SK-N-SH (cell line): ENCODE measurements at regions not wholly inside any gene's neighbourhood (a gene's known extent, or its start where the extent isn't known, plus 50 kb on each side); places are given as distances from the start of the nearest gene placed in this dataset.

Source experiments
- CTCF ChIA-PET: fragments of 300-600, 350-600 bp; formaldehyde crosslinking; extraction: SDS; loops from one replicate; lab custom pipeline; 2021; lab: Yijun Ruan, JAX
- POLR2A ChIA-PET: fragments of 350-600 bp; sonication (Branson Sonifier 250); formaldehyde crosslinking; extraction: SDS; loops from one replicate; lab custom pipeline; 2020; ENCODE audit warnings: antibody characterized with exemption, inconsistent platforms; lab: Yijun Ruan, JAX
- DNase-seq: peaks from one replicate; pipeline ENCODE4 v3.0.0; 2012
- H2AFZ ChIP-seq: fragments of 200-600 bp; sonication (generic); 2 replicates; pipeline ENCODE4 v1.8.1; 2016; ENCODE audit warnings: antibody characterized with exemption, mild to moderate bottlenecking, low read depth
- H3F3A ChIP-seq: fragments of 200-600 bp; sonication (generic); replicated peaks from 2 replicates; pipeline ENCODE3; 2016; ENCODE audit warnings: antibody characterized with exemption, mild to moderate bottlenecking; ENCODE audit not compliant: insufficient read depth
- H3K27ac ChIP-seq, 2 experiments: fragments of 200-500 bp in 1 of 2; fragments of 200-600 bp in 1 of 2; sonication (Bioruptor generic) in 1 of 2; sonication (generic), shearing (Covaris generic) in 1 of 2; 2 replicates each; pipeline versions ENCODE4 v1.5.1 to v1.6.1; 2014 to 2016; ENCODE audit warnings: low read depth in 2 of 2, inconsistent platforms in 1 of 2, low read length in 1 of 2, mild to moderate bottlenecking in 1 of 2, mixed read lengths in 1 of 2
- H3K27me3 ChIP-seq: fragments of 200-600 bp; sonication (generic), shearing (Covaris generic); 2 replicates; pipeline ENCODE4 v1.6.1; 2016; ENCODE audit warnings: mixed run types; ENCODE audit not compliant: insufficient read depth
- H3K36me3 ChIP-seq, 2 experiments: fragments of 200-500 bp in 1 of 2; fragments of 200-600 bp in 1 of 2; sonication (Bioruptor generic) in 1 of 2; sonication (generic) in 1 of 2; replicated peaks in 1 of 2; 2 replicates each; pipeline versions ENCODE3 to v1.5.1; 2014 to 2016; ENCODE audit warnings: low read length in 1 of 2, mild to moderate bottlenecking in 1 of 2; ENCODE audit not compliant: insufficient read depth in 2 of 2, control insufficient read depth in 1 of 2
- H3K4me1 ChIP-seq, 2 experiments: fragments of 200-500 bp in 1 of 2; fragments of 200-600 bp in 1 of 2; sonication (Bioruptor generic) in 1 of 2; sonication (generic), shearing (Covaris generic) in 1 of 2; 2 replicates each; pipeline versions ENCODE4 v1.5.1 to v1.6.1; 2014 to 2016; ENCODE audit warnings: low read depth in 1 of 2, low read length in 1 of 2, mixed run types in 1 of 2; ENCODE audit not compliant: insufficient read depth in 2 of 2, control insufficient read depth in 1 of 2
- H3K4me2 ChIP-seq: fragments of 200-600 bp; sonication (generic), shearing (Covaris generic); 2 replicates; pipeline ENCODE4 v1.6.1; 2017; ENCODE audit warnings: mixed run types
- H3K4me3 ChIP-seq, 2 experiments: fragments of 200-500 bp in 1 of 2; fragments of 200-600 bp in 1 of 2; sonication (Bioruptor generic) in 1 of 2; sonication (generic), shearing (Covaris generic) in 1 of 2; 2 replicates each; pipeline versions ENCODE4 v1.5.1 to v1.8.1; 2014 to 2016; ENCODE audit warnings: low read depth in 2 of 2, inconsistent platforms in 1 of 2, low read length in 1 of 2, mild to moderate bottlenecking in 1 of 2, mixed read lengths in 1 of 2, moderate library complexity in 1 of 2
- H3K79me2 ChIP-seq: fragments of 200-600 bp; sonication (generic); 2 replicates; pipeline ENCODE4 v1.8.1; 2017; ENCODE audit warnings: mild to moderate bottlenecking; ENCODE audit not compliant: insufficient read depth
- H3K9ac ChIP-seq: fragments of 200-600 bp; sonication (generic); 2 replicates; pipeline ENCODE4 v1.6.1; 2017; ENCODE audit warnings: mixed run types
- H3K9me2 ChIP-seq: fragments of 200-600 bp; sonication (generic); 2 replicates; pipeline ENCODE4 v1.6.1; 2017; ENCODE audit warnings: mixed run types
- H3K9me3 ChIP-seq: fragments of 200-600 bp; sonication (generic); 2 replicates; pipeline ENCODE4 v1.6.1; 2017; ENCODE audit warnings: mixed run types, mild to moderate bottlenecking, moderate library complexity
- H4K20me1 ChIP-seq: fragments of 200-600 bp; sonication (generic); 2 replicates; pipeline ENCODE4 v1.6.1; 2017; ENCODE audit warnings: mild to moderate bottlenecking, mixed run types; ENCODE audit not compliant: insufficient read depth
- EP300 ChIP-seq, 2 experiments: IDR thresholded peaks; 2 replicates each; pipeline versions ENCODE4 v1.4.0 to v1.6.1; 2012; ENCODE audit warnings: borderline replicate concordance in 1 of 2, low read depth in 1 of 2, low read length in 1 of 2
- FOSL2 ChIP-seq: IDR thresholded peaks from 2 replicates; pipeline ENCODE4 v1.4.0; 2012; ENCODE audit warnings: low read depth, mild to moderate bottlenecking, moderate library complexity, borderline replicate concordance
- FOXJ3 ChIP-seq: sonication (generic); formaldehyde crosslinking; IDR thresholded peaks from 2 replicates; pipeline ENCODE4 v1.5.1; 2020; ENCODE audit warnings: mild to moderate bottlenecking, missing genetic modification reagents
- GABPA ChIP-seq: IDR thresholded peaks from 2 replicates; pipeline ENCODE4 v1.4.0; 2012; ENCODE audit warnings: low read depth, mild to moderate bottlenecking
- POLR2AphosphoS5 ChIP-seq: IDR thresholded peaks from 2 replicates; pipeline ENCODE4 v1.6.1; 2012; ENCODE audit warnings: low read depth, low read length
- RCOR1 ChIP-seq: fragments of 150-350 bp; IDR thresholded peaks from 2 replicates; pipeline ENCODE4 v1.6.1; 2017; ENCODE audit warnings: antibody characterized with exemption, low read length
- SIN3A ChIP-seq: IDR thresholded peaks from 2 replicates; pipeline ENCODE4 v1.6.1; 2012; ENCODE audit warnings: low read depth, mild to moderate bottlenecking, low read length, moderate library complexity, borderline replicate concordance
- TEAD4 ChIP-seq: IDR thresholded peaks from 2 replicates; pipeline ENCODE4 v1.4.0; 2012; ENCODE audit warnings: mild to moderate bottlenecking, borderline replicate concordance; ENCODE audit not compliant: insufficient read depth
- WGBS: methylation state at CpG from one replicate; pipeline ENCODE4 v1.1.6; 2017; ENCODE audit warnings: low lambda C conversion rate; 5-methylcytosine and 5-hydroxymethylcytosine counted together
- TF ChIP-seq, protein P1 (sequence below): fragments of 200-600 bp; sonication (generic); IDR thresholded peaks from 2 replicates; pipeline ENCODE4 v1.6.1; 2017; ENCODE audit warnings: antibody characterized with exemption, mild to moderate bottlenecking, moderate library complexity
- TF ChIP-seq, protein P2 (sequence below): IDR thresholded peaks from 2 replicates; pipeline ENCODE4 v1.4.0; 2012; ENCODE audit warnings: low read depth, borderline replicate concordance
- TF ChIP-seq, protein P3 (sequence below): fragments of 150-350 bp; IDR thresholded peaks from 2 replicates; pipeline ENCODE4 v1.6.1; 2017; ENCODE audit warnings: antibody characterized with exemption, low read length, low read depth, borderline replicate concordance
- TF ChIP-seq, protein P4 (sequence below): IDR thresholded peaks from 2 replicates; pipeline ENCODE4 v1.6.1; 2012; ENCODE audit warnings: mild to moderate bottlenecking, low read depth, low read length, moderate library complexity

DNA sequence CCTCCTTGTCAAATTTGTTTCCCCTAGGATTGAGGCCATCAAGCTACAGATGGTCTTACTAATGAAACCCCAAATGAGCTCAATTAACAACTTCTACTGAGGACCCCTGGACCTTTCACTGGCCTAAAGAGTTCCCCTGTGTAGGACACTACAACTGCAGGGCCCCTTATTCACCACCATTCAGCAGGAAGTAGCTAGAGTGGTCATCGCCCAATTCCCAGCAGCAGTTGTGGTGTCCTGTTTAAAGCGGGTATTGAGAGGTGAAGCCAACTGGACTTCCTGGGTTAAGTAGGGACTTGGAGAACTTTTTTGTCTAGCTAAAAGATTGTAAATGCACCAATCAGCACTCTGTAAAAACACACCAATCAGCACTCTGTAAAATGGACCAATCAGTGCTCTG, 1466.9 kb downstream of the KCNT2 start:
- Histone ChIP-seq H3K27me3 (no peaks in the 10 kb centered on the region), H3K79me2 (no peaks in the 10 kb centered on the region), H3K4me1 (no peaks in the 10 kb centered on the region), H3K9me3 (no peaks in the 10 kb centered on the region), H3K9me2 (no peaks in the 10 kb centered on the region), H3K4me2 (no peak overlapping the region), H2AFZ (no peak overlapping the region), H4K20me1 (no peaks in the 10 kb centered on the region), H3K9ac (no peak overlapping the region), H3K4me3 (no peak overlapping the region), H3K36me3 (no peaks in the 10 kb centered on the region), H3F3A (no peaks in the 10 kb centered on the region), H3K27ac (no peak overlapping the region)
- WGBS, result 58% methylated on average over 2 of the region's 2 CpGs
- ChIA-PET POLR2A (no interaction called here), CTCF (no interaction called here)
- no peak for TF ChIP-seq TEAD4
- TF ChIP-seq, protein P1, sequence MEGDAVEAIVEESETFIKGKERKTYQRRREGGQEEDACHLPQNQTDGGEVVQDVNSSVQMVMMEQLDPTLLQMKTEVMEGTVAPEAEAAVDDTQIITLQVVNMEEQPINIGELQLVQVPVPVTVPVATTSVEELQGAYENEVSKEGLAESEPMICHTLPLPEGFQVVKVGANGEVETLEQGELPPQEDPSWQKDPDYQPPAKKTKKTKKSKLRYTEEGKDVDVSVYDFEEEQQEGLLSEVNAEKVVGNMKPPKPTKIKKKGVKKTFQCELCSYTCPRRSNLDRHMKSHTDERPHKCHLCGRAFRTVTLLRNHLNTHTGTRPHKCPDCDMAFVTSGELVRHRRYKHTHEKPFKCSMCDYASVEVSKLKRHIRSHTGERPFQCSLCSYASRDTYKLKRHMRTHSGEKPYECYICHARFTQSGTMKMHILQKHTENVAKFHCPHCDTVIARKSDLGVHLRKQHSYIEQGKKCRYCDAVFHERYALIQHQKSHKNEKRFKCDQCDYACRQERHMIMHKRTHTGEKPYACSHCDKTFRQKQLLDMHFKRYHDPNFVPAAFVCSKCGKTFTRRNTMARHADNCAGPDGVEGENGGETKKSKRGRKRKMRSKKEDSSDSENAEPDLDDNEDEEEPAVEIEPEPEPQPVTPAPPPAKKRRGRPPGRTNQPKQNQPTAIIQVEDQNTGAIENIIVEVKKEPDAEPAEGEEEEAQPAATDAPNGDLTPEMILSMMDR, result no peak
- TF ChIP-seq, protein P2, sequence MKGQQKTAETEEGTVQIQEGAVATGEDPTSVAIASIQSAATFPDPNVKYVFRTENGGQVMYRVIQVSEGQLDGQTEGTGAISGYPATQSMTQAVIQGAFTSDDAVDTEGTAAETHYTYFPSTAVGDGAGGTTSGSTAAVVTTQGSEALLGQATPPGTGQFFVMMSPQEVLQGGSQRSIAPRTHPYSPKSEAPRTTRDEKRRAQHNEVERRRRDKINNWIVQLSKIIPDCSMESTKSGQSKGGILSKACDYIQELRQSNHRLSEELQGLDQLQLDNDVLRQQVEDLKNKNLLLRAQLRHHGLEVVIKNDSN, result no peak
- TF ChIP-seq, protein P3, sequence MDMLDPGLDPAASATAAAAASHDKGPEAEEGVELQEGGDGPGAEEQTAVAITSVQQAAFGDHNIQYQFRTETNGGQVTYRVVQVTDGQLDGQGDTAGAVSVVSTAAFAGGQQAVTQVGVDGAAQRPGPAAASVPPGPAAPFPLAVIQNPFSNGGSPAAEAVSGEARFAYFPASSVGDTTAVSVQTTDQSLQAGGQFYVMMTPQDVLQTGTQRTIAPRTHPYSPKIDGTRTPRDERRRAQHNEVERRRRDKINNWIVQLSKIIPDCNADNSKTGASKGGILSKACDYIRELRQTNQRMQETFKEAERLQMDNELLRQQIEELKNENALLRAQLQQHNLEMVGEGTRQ, result no peak
- TF ChIP-seq, protein P4, sequence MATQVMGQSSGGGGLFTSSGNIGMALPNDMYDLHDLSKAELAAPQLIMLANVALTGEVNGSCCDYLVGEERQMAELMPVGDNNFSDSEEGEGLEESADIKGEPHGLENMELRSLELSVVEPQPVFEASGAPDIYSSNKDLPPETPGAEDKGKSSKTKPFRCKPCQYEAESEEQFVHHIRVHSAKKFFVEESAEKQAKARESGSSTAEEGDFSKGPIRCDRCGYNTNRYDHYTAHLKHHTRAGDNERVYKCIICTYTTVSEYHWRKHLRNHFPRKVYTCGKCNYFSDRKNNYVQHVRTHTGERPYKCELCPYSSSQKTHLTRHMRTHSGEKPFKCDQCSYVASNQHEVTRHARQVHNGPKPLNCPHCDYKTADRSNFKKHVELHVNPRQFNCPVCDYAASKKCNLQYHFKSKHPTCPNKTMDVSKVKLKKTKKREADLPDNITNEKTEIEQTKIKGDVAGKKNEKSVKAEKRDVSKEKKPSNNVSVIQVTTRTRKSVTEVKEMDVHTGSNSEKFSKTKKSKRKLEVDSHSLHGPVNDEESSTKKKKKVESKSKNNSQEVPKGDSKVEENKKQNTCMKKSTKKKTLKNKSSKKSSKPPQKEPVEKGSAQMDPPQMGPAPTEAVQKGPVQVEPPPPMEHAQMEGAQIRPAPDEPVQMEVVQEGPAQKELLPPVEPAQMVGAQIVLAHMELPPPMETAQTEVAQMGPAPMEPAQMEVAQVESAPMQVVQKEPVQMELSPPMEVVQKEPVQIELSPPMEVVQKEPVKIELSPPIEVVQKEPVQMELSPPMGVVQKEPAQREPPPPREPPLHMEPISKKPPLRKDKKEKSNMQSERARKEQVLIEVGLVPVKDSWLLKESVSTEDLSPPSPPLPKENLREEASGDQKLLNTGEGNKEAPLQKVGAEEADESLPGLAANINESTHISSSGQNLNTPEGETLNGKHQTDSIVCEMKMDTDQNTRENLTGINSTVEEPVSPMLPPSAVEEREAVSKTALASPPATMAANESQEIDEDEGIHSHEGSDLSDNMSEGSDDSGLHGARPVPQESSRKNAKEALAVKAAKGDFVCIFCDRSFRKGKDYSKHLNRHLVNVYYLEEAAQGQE, result no peak
- TF ChIP-seq SIN3A, result no peak
- TF ChIP-seq RCOR1, result no peak
- TF ChIP-seq EP300 (IDR thresholded peaks at IDR 0.05; ENCODE audit: borderline replicate concordance in 1 of 2, low read depth in 1 of 2, low read length in 1 of 2), result no peak
- TF ChIP-seq POLR2AphosphoS5, result no peak
- TF ChIP-seq GABPA, result no peak
- TF ChIP-seq FOXJ3 (CRISPR knock-in tag), result no peak
- no peak for TF ChIP-seq FOSL2
- no peak for DNase-seq
